ENCODE measurements at regions not wholly inside any gene's neighbourhood (a gene's known extent, or its start where the extent isn't known, plus 50 kb on each side); places are given as distances from the start of the nearest gene placed in this dataset.

DNA sequence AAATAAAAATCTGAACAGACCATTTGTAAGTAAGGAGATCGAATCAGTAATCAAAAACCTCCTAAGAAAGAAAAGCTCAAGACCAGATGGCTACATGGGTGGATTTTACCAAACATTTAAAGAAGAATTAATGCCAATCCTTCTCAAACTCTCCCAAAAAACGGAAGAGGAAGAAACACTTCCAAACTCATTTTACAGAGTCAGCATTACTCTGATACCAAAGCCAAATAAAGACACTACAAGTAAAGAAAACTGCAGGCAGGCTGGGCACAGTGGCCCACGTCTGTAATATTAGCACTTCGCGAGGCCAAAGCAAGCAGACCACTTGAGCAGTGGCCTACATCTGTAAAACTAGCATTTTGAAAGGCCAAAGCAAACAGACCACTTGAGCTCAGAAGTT, 159.8 kb downstream of the DPY19L2 start:
- TF ChIP-seq EP300 (IDR thresholded peaks at IDR 0.05; ENCODE audit: borderline replicate concordance) (no peak), NFIC (IDR thresholded peaks at IDR 0.05) (no peak), TEAD4 (IDR thresholded peaks at IDR 0.05) (no peak), CREB1 (IDR thresholded peaks at IDR 0.05; ENCODE audit: low read depth) (no peak), MAX (IDR thresholded peaks at IDR 0.05) (no peak), REST (IDR thresholded peaks at IDR 0.05; ENCODE audit: low read depth) (no peak), EGR1 (IDR thresholded peaks at IDR 0.05) (no peak), ZBTB7A (IDR thresholded peaks at IDR 0.05; ENCODE audit: low read depth) (no peak), CEBPB (IDR thresholded peaks at IDR 0.05) (no peak), USF1 (IDR thresholded peaks at IDR 0.05) (no peak), RAD21 (IDR thresholded peaks at IDR 0.05; ENCODE audit: low read depth) (no peak), FOXM1 (IDR thresholded peaks at IDR 0.05; ENCODE audit: borderline replicate concordance, low read depth) (no peak), TCF12 (IDR thresholded peaks at IDR 0.05; ENCODE audit: low read depth) (no peak), YY1 (IDR thresholded peaks at IDR 0.05; ENCODE audit: low read depth) (no peak), TAF1 (IDR thresholded peaks at IDR 0.05; ENCODE audit: low read depth) (no peak)

GRCh38 chr12:63499567-63499966, 168.7 kb downstream of the DPY19L2 start:
- TF ChIP-seq MAX (IDR thresholded peaks at IDR 0.05) = no peak

DNA sequence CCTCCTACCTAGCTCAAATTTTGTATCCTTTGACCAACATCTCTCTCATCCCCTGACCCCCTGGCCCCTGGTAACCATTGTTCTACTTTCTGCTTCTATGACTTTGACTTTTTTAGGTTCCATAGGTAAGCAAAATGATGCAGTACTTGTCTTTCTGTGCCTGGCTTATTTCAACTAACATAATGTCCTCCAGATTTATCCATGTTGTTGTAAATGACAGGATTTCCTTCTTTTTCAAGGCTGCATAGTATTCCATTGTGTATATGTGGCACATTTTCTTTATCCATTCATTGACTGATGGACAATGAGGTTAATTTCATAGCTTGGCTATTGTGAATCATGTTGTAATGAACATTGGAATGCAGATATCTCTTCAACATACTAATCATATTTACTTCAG, 170.1 kb downstream of the DPY19L2 start:
- no peak for TF ChIP-seq CEBPB (IDR thresholded peaks at IDR 0.05)
- TF ChIP-seq MAX (IDR thresholded peaks at IDR 0.05) = no peak
- no peak for TF ChIP-seq NFIC (IDR thresholded peaks at IDR 0.05)

DNA sequence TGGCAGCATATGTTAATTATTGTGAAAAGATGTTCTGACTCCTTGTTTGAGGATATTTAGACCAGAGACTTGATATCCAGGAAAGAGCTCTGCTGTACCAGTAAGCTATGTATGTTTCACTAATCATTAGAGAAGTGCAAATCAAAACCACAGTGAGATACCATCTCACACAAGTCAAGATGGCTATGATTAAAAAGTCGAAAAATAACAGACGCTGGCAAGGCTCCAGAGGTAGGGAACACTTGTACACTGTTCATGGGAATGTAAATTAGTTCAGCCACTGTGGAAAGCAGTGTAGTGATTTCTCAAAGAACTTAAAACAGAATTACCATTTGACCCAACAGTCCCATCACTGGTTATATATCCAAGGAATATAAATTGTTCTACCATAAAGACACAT, 171.6 kb downstream of the DPY19L2 start:
- TF ChIP-seq USF1 (IDR thresholded peaks at IDR 0.05) (no peak), TAF1 (IDR thresholded peaks at IDR 0.05; ENCODE audit: low read depth) (no peak), TEAD4 (IDR thresholded peaks at IDR 0.05) (no peak), TCF12 (IDR thresholded peaks at IDR 0.05; ENCODE audit: low read depth) (no peak), ZBTB7A (IDR thresholded peaks at IDR 0.05; ENCODE audit: low read depth) (no peak)

DNA sequence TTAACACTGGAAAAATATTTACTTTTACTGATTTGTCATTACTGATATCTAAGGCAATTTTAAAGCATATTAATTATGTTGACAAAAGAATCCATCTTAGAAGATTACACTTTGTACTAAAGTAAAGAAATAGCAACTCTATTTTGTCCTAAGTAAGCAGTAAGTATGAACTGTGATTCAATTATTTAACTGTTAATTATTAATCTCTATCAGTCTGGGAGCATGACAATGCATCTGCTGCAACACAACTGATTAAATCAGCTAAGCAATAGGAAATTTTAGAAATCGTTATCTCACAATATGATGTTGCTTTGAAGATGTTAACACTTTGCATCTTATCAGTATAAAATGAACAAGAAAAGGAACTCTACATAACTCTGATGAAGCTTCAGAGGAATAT, 172.3 kb downstream of the DPY19L2 start:
- no peak for TF ChIP-seq FOXM1 (IDR thresholded peaks at IDR 0.05; ENCODE audit: borderline replicate concordance, low read depth)
- TF ChIP-seq RAD21 (IDR thresholded peaks at IDR 0.05; ENCODE audit: low read depth) = no peak
- TF ChIP-seq TAF1 (IDR thresholded peaks at IDR 0.05; ENCODE audit: low read depth) = no peak
- no peak for TF ChIP-seq MAX (IDR thresholded peaks at IDR 0.05)
- no peak for TF ChIP-seq NFIC (IDR thresholded peaks at IDR 0.05)
- TF ChIP-seq ZBTB7A (IDR thresholded peaks at IDR 0.05; ENCODE audit: low read depth) = no peak
- no peak for TF ChIP-seq CEBPB (IDR thresholded peaks at IDR 0.05)
- no peak for TF ChIP-seq TEAD4 (IDR thresholded peaks at IDR 0.05)
- no peak for TF ChIP-seq USF1 (IDR thresholded peaks at IDR 0.05)
- TF ChIP-seq EGR1 (IDR thresholded peaks at IDR 0.05) = no peak
- TF ChIP-seq TCF12 (IDR thresholded peaks at IDR 0.05; ENCODE audit: low read depth) = no peak
- no peak for TF ChIP-seq REST (IDR thresholded peaks at IDR 0.05; ENCODE audit: low read depth)
- no peak for TF ChIP-seq EP300 (IDR thresholded peaks at IDR 0.05; ENCODE audit: borderline replicate concordance)
- TF ChIP-seq CREB1 (IDR thresholded peaks at IDR 0.05; ENCODE audit: low read depth) = no peak

- TF ChIP-seq RAD21 (IDR thresholded peaks at IDR 0.05; ENCODE audit: low read depth) (no peak), USF1 (IDR thresholded peaks at IDR 0.05) (no peak), REST (IDR thresholded peaks at IDR 0.05; ENCODE audit: low read depth) (no peak), TAF1 (IDR thresholded peaks at IDR 0.05; ENCODE audit: low read depth) (no peak), TCF12 (IDR thresholded peaks at IDR 0.05; ENCODE audit: low read depth) (no peak), NFIC (IDR thresholded peaks at IDR 0.05) (no peak), ZBTB7A (IDR thresholded peaks at IDR 0.05; ENCODE audit: low read depth) (no peak), YY1 (IDR thresholded peaks at IDR 0.05; ENCODE audit: low read depth) (no peak), CEBPB (IDR thresholded peaks at IDR 0.05) (no peak), EP300 (IDR thresholded peaks at IDR 0.05; ENCODE audit: borderline replicate concordance) (no peak), TEAD4 (IDR thresholded peaks at IDR 0.05) (no peak), CREB1 (IDR thresholded peaks at IDR 0.05; ENCODE audit: low read depth) (no peak), FOXM1 (IDR thresholded peaks at IDR 0.05; ENCODE audit: borderline replicate concordance, low read depth) (no peak), MAX (IDR thresholded peaks at IDR 0.05) (no peak), EGR1 (IDR thresholded peaks at IDR 0.05) (no peak)
Observed at GRCh38 chr12:63480186-63480585, 188.1 kb downstream of the DPY19L2 start.
